NCI-H1930 (cell line): ENCODE measurements at regions not wholly inside any gene's neighbourhood (a gene's known extent, or its start where the extent isn't known, plus 50 kb on each side); places are given as distances from the start of the nearest gene placed in this dataset.
A peak's percentile ranks its signal among the peaks of the same experiment; 100 is the strongest.

Experiments used
- DNase-seq, 2 experiments: peaks; one replicate each; lab custom pipeline; 2025; lab: John Stamatoyannopoulos, UW

DNA sequence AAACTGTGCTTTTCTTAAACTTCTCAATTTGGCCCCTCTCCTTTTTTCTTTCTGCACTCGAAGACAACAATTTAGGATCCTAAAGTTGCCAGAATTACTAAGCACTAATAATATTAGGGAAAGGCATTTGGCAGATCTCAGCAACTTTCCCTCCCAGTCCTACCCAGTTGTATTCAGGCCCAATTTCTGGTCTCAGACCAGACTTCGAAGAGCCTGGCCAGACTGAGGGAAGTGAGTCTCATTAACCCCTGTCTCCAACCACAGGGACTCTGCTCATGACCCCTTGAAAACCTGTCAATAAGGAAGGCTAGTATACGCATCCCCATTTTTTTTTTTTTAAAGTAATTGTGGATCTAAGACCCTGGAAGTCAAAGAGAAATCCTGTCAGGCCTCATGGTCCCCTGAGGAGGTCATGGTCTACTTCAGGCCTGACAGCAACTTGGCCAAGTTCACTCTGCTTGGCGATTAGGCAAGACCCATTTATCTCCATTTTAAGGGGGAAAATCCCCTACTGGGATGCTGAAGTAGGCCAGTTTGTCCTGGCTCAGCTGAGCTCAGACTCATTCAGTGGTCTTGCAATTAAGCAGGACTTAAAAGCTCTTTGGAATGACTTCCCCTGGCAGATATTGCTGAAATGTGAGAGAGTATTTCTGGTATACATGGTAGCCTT is 521.0 kb downstream of the FUT8 start:
- no peak for DNase-seq

DNA sequence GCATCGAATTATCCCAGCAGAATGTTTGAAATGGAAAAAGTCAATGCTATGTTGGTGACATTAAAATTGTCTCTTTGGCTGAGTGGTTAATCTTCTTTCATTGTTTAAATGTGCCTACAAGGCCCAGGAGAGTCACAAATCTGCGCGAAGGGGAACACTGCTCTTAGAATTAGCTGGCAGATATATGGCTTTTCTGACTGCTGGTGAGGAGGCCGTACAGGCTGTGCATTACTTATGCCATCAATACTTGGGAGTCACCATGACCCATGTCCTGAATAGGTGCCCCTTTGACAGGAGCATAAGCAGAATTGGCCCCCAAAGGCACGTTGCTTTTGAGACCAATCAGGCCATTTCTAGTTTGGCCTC is 521.5 kb downstream of the FUT8 start:
- no peak for DNase-seq

DNA sequence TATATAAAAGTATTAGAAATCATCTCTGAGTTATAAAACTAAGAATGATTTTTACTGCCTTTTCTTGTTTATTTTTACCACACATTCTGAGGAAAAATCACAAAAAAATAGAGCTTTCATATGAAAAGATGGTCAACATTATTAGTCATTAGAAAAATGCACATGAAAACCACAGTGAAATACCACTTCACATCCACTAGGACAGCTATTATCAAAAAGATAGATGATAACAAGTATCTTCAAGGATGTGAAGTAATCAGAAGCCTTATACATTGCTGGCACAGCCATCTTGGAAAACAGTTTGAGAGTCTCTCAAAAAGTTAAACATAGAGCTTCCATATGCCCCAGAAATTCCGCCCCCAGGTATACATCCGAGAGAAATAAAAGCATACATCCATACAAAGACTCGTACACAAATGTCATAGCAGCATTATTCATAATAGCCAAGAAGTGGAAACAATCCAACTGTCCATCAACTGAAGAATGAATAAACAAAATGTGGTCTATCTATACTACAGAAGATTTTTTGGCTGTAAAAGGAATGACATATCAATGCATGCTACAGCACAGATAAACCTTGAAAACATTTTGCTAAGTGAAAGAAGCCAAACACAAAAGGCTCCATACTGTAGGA is 523.9 kb downstream of the FUT8 start:
- DNase-seq = no peak

DNA sequence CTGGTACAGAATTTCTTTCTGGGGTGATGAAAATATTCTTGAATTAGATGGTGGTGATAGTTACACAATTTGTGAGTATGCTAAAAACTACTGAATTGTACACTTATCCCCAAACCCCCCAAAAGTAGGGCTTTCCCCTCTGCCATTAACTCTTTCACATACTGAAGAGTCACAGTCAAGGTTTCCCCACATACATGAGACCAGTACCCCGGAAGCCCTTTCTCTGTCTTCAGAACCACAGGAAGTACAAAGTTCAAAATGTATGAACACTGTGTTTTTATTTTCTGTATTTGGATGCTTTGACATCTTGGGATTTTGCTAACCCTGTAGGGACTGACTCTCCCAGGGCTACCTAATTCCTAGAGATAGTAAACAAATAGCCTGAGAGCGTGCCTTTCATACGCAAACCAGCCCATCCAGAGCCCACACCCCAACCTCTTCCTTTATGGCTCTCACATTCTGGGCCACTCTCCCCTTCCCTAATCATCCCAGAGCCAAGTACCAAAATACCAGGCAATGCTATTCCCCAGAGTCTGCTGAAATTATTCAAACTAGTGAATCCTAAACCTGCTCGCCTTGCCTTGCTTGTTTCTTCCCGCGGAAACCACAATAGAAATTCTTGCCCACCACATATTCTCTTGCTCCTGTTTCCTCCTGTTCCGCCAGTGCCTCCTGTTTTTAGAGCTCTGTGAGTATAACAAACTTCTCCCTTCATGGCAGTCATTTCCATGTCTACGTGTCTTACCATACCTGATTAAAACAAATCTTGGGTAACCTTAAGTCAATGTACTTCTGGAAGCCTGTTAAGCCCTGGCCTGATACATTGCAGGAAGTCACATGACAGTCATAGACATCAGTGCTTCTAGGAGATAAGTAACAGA is 524.8 kb downstream of the FUT8 start:
- no peak for DNase-seq

GRCh38 chr14:65937960-65938316 is 525.4 kb downstream of the FUT8 start:
- DNase-seq = no peak

DNA sequence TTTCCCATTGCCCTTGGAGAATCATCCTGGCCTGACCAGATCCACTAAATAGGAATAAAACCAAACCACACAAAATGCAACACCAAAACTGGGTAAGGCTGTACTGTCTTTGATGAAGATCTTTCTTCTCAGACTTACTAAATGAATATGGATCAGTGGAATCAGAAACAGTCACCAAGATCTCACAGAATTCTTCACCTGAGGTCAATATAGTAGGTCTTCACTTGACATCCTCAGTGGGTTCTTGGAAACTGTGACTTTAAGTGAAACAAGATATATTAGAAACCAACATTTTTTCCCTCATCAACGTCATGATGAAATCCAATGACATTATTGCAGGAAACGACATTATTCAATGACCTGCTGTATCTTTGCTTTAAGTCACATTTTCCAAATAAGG is 526.2 kb downstream of the FUT8 start:
- DNase-seq = no peak

DNA sequence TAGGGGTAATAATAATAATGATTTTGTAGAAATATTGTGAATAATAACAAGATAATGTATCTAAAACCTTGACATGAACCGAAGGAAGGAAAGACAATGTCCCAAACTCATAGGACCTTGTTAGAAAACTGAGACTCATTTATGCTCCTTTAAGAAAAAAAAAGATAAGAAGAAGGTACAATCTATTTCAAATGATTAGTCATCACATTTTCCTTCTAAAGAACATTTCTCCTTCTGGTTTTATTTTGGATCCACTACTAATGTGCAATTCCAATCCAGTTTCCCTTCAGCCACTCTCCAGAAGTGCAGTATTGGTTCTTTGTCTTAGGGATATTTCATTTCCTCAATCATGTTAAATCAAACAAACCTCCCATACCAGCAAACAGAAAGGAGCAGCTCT is 526.7 kb downstream of the FUT8 start:
- DNase-seq = no peak

DNA sequence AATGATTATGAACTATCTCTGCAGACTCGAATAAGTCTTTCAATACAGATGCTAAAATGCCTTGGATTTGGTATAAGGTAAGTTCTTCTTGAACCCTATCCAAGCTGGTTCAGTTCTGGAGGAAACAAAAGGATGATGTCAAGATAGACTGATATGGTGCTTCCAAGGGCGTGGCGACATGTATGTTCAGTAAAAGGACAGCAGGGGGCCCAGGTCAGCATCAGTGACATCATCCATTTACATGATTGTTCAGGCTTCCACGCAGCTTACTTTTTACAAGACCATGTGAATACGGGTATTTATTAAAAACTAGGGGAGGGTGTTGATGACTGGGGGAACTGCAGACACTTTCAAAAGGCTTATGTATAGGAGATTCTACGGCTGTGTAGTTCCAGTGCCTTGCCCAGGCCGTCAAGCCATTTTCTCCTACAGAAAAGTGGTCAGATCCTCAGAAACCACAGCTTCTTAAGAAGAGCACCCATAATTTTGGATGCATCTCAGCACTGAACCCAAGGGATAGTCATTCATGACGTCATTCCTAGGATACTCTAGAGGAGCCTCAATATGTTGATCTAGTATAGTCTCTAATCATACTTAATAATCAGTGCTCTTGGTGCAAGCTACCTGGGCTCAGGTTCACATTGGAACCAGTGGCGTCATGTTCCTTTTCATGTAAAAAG is 527.7 kb downstream of the FUT8 start:
- DNase-seq = peak; percentile 10 to 35

DNA sequence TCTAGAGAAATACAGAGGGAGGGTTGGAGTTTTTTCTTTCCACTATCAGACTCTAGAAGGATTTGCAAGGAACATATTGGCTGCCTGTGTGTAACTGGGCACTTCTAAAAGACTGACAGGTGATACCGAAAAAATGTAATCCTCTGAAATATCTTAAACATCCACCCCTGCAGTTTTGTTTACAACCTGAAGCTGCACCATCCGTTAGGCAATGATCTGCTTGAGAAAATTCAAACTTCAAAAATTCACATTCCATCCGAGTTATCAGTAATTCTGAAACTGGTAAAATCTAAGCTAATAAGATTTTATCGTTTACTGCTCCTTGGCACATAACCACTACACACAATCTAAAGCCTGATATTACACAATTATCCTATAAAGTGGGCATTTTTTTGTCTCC is 528.6 kb downstream of the FUT8 start:
- DNase-seq = no peak

DNA sequence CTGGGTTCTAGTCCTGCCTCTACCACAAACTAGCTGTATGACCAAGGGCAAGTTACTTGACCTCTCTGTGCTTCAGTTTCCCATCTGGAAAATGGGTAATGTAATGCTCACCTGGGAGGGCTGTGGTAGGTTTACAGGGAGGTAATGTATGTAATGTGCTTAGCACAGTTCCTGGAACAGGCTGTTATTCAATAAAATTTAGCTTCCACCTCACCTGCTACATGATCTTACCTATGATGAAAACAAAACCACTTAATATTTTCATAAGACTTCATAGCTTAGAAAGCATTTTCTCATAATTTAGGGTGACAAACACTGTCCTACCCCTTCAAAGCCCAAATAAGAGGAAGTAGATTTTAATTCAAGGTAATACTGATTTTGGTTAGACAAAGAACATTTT is 530.6 kb downstream of the FUT8 start:
- no peak for DNase-seq

DNA sequence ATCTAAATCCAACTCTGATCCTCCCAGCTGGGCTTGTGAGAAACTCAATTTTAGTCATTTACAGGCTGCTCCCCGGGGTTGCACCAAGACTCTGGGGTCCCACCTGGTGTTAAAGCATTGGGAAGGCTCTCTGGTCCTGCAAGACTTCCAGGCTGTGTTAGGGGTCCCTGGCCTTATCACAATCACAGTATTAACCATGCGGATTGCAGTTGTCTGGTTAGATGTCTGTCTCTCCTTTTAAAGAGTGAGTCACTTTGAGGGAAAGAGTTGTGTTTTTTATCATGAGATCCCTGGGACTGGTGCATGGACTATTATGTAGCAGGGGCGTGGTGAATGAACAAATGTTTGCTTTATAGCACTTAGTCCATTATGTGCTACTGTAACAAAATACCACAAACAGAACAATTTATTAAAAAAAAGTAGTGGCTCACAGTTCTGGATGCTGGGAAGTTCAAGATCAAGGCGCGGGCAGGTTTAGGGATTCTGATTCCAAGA is 531.4 kb downstream of the FUT8 start:
- DNase-seq = no peak

DNA sequence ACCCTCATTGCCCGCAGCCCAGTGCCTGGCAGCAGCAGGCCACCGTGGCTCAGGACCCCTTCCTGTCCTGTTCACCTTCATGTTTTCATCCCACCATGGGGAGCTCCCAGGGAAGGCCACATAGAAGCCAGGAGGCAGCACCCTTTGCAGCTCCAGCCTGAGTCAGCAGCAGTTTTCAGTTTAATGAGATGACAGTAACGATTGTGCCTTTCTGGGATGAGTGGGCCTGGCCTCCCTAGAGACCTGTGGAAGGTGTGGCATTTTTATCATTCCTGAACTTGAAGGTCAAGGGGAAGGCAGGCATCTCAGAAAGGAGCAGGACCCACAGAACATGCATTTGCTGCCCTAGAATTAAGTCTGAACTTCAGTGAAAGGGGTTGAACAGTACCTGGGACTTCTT is 532.8 kb downstream of the FUT8 start:
- DNase-seq = no peak

DNA sequence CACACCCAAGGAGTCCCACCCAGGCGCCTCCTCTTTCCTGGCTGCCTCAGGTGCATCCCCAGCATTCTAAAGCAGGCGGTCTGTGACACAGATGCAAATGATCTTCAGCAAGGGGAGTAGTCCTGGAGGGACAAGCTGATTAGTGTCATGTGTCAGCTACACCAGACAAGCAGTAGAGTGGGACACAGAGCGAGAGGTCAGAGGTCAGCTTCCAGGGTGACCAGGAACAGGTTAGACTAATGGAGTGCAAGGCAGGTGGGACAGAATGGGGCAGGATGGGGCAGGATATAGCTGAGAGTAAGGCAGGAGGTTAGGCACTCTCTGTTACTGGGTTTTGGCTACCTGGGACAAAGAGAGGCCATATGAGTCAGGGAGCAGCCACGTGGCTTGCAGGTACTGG is 534.0 kb downstream of the FUT8 start:
- no peak for DNase-seq

DNA sequence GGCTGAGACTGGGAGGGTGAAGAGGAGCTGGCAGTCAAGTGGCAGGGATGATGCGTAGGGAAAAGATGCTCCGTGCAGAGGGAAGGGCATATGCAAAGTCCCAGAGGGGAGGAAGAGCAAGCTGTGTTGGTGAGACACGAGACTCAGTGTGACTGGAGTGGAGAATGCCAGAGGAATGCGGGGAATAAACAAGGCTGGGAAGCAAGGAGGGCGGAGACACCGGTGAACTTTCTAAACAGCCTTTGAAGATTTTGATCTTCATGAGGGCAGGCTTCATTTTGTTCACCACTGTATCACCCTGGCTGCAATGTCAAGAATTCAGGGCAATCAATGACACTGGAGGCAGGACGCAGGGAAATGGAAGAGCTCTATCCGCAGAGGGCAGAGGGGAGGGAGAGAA is 535.8 kb downstream of the FUT8 start:
- DNase-seq = no peak

DNA sequence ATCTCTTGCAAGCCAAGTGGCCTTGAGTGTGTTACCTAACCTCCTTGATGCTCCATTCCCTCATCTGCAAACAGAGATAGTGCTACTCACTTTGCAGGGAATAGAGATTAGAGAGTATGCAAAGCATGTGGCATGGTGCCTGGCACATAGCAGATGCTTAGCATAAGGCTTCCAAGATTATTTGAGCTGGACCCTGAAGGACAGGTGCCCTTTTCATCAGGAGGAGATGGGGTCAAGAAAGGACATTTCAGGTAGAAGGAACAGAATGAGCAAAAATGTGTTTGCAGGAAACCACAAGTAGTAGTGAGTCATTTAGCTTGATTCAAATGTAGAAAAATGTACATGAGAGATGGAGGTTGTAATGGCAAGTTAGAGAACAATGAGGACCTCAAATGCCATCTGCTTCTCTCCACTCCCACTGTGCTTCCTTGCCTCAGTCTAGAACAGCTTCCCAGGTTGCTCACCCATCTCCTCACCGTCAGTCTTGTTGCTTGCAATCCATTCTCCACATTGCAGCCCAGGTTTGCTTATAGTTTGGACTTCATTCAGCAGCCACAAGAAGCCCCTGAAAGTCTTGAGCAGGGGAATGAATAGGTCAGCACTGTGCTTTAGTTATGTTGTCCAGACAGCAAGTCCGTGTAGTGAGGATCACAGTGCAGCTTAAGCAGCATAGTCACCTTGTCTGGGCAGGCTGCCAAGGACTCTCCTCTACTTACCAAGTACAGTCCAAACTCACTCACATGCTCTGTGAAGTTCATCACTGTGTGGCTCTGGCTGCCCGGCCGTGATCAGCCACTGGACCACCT is 536.3 kb upstream of the CCDC196 start:
- DNase-seq = no peak

GRCh38 chr14:65954942-65955341 is 531.2 kb upstream of the CCDC196 start:
- no peak for DNase-seq

DNA sequence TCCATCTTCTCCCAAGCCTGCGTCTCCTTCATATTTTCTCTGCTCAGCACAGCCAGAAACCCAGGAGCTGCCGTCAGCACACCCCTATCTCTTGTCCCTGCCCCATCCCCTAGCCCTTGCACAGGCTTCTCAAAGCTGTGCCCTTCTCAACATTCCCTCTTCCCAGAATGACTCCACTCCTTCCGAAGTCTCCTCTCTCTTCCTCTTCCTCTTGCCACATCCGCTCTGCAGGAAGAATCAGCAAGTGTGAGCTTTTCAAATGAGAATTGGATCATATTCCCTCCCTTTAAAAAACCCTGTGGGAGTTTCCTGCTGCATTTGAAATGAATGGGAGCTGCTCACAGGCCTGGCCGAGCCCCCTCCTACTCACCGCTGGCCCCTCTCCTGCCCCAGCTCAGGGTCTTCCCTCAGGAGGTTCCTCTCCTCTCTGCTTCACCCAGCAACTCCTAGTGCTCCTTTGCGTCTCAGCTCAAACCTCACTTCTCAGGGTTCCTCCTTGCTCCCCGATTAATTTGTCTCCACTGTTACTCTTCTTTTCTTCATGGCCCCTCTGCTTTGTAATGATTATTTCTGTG is 528.5 kb upstream of the CCDC196 start:
- DNase-seq = no peak

DNA sequence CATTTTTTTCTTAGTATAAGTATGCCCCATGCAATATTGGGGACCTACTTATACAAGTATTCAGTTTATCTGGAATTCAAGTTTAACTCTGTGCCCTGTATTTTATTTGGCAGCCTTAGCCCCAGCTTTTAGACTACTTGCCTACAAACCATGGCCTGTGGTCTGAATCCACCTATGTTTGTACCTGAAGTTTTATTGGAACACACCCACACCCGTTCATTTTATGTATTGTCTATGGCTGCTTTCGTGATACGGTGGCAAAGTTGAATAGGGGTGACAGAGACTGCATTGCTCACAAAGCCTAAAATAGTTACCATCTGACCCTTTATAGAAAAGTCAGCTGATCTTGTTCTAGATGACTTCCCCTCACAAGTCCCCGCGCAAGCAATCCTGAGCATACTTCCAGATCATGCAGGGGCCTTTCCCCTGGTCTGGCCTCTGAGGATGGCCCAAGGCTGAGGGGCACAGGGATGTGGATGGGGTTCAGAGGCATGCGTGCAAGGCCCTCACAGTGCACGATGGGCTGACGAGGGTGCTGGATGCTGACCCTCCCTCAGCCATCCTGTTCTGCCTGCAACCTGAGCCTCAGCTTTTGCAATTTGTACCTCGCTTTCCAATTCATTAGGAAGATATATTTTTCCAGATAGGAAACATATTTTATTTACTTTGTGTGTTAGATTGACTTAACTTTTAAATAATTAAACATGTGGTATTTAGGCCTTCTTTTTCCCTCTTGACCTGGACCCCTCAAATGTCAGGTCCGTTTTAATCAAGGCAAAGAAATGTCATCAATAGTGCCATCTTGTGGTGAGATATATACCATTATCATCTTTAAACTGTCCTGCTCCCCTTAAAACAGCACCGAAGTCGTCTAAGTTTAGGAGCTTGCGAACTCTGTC is 527.3 kb upstream of the CCDC196 start:
- peak; percentile 7 to 52 for DNase-seq

- no peak for DNase-seq
Measured at GRCh38 chr14:65959563-65960024, 526.6 kb upstream of the CCDC196 start.

DNA sequence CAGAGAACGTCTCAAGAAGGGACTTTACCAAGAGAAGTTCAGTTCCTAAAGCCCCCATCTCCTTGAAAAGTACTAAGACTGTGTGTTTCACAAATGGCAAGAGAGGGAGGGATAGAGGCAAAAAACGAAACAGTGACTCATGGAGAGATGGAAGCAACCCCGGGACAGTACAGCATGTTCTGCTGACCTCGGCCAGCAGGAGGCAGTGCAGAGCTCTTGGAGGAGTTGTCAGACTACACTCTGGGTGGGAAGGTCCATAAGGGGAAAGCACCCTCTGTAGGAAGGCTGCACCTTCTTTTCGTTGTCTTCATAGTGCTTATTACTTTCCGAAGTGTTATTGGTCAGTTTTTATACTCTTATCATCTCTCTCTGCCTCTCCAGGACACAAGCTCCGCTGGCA is 525.2 kb upstream of the CCDC196 start:
- peak; percentile 8 to 34 for DNase-seq
